Kidney (tissue), 13 donors: ENCODE measurements at regions not wholly inside any gene's neighbourhood (a gene's known extent, or its start where the extent isn't known, plus 50 kb on each side); places are given as distances from the start of the nearest gene placed in this dataset.
"Not testable (repeated sequence)": the region's sequence is repeated elsewhere in the genome, so short reads cannot be mapped to it uniquely, and the experiment has no call there.

Experiments
- DNase-seq, 5 donors: peaks; one replicate each; pipeline ENCODE4 v3.0.0-alpha.2; 2013 to 2020
- FAIRE-seq: peaks from 2 replicates; lab custom pipeline; 2012; peaks lifted over from hg19 to GRCh38; lab: Jason Lieb, UNC
- H3K27ac ChIP-seq, 2 donors: one replicate each; pipeline ENCODE4 v1.7.0; 2013; ENCODE audit warnings: low read depth in 2 of 2, low read length in 2 of 2, inconsistent platforms in 1 of 2
- H3K27me3 ChIP-seq: one replicate; pipeline ENCODE4 v1.7.1; 2013; ENCODE audit warnings: low read length, inconsistent platforms; ENCODE audit not compliant: control insufficient read depth, insufficient read depth
- H3K36me3 ChIP-seq, 3 donors: one replicate each; pipeline versions ENCODE4 v1.7.0 to v1.7.1; 2013; ENCODE audit warnings: low read length in 3 of 3, control low read depth in 1 of 3, inconsistent platforms in 1 of 3; ENCODE audit not compliant: insufficient read depth in 3 of 3, control insufficient read depth in 2 of 3
- H3K4me1 ChIP-seq, 3 donors: one replicate each; pipeline versions ENCODE4 v1.7.0 to v1.7.1; 2013; ENCODE audit warnings: low read length in 3 of 3, inconsistent platforms in 1 of 3, low read depth in 1 of 3; ENCODE audit not compliant: control insufficient read depth in 2 of 3, insufficient read depth in 2 of 3
- H3K4me3 ChIP-seq, 3 donors: one replicate each; pipeline versions ENCODE4 v1.7.0 to v1.8.1; 2013; ENCODE audit warnings: low read length in 3 of 3, control low read depth in 1 of 3, inconsistent platforms in 1 of 3
- H3K9ac ChIP-seq, 3 donors: one replicate each; pipeline versions ENCODE4 v1.7.0 to v1.7.1; 2013; ENCODE audit warnings: low read length in 3 of 3, control low read depth in 1 of 3, inconsistent platforms in 1 of 3
- H3K9me3 ChIP-seq, 3 donors: one replicate each; pipeline versions ENCODE4 v1.7.0 to v1.7.1; 2013; ENCODE audit warnings: low read length in 3 of 3, control low read depth in 1 of 3, inconsistent platforms in 1 of 3; ENCODE audit not compliant: control insufficient read depth in 2 of 3, insufficient read depth in 1 of 3
- CTCF ChIP-seq: IDR thresholded peaks from 3 replicates; pipeline ENCODE4 v1.5.1; 2012; ENCODE audit warnings: mild to moderate bottlenecking, moderate library complexity, borderline replicate concordance; ENCODE audit not compliant: insufficient read depth; ENCODE audit errors: extremely low read depth
- intact Hi-C: fragments of 100-400 bp; cut with DNase I; formaldehyde crosslinking; loops from one replicate; pipeline ENCODE4 v1.11.1; 2022
- donor health status: control.
- donor health status: control.
- donor health status: control.
- donor health status: control.
- donor health status: control.
- donor health status: DM: yes; HTN: yes; CAD: no.
- donor health status: Normal renal cell carcinoma (clear cell type).

GRCh38 chr10:45548068-45548467 is 124.5 kb downstream of the ZFAND4 start:
- Histone ChIP-seq H3K27ac (no peak overlapping the region), H3K9ac (no peak overlapping the region), H3K9me3 (no peaks in the 10 kb centered on the region), H3K27me3 (no peaks in the 10 kb centered on the region), H3K4me1 (no peaks in the 10 kb centered on the region), H3K4me3 (no peak overlapping the region), H3K36me3 (no peaks in the 10 kb centered on the region)
- DNase-seq (no peak), FAIRE-seq (no peak)
- intact Hi-C loops, result no loop called here
- no peak for TF ChIP-seq CTCF

GRCh38 chr10:45547207-45547606 is 125.4 kb downstream of the ZFAND4 start:
- H3K27ac ChIP-seq, result no peak overlapping the region
- TF ChIP-seq CTCF, result no peak
- DNase-seq (no peak), FAIRE-seq (no peak)
- H3K9ac ChIP-seq, result no peak overlapping the region
- no peaks in the 10 kb centered on the region for H3K27me3 ChIP-seq
- H3K36me3 ChIP-seq, result no peaks in the 10 kb centered on the region
- no peak overlapping the region for H3K4me3 ChIP-seq
- no peaks in the 10 kb centered on the region for H3K9me3 ChIP-seq
- no peaks in the 10 kb centered on the region for H3K4me1 ChIP-seq
- intact Hi-C loops, result no loop called here

GRCh38 chr10:45545150-45545549 is 127.4 kb downstream of the ZFAND4 start:
- intact Hi-C loops, result no loop called here
- Histone ChIP-seq H3K4me1 (no peaks in the 10 kb centered on the region), H3K27me3 (no peaks in the 10 kb centered on the region), H3K9ac (no peak overlapping the region), H3K27ac (no peak overlapping the region), H3K9me3 (no peaks in the 10 kb centered on the region), H3K36me3 (no peaks in the 10 kb centered on the region), H3K4me3 (no peak overlapping the region)
- FAIRE-seq (no peak), DNase-seq (no peak)
- TF ChIP-seq CTCF, result no peak

GRCh38 chr10:45544191-45544590 is 128.4 kb downstream of the ZFAND4 start:
- no peak for FAIRE-seq
- no peak for DNase-seq
- Histone ChIP-seq H3K27ac (no peak overlapping the region), H3K4me3 (no peak overlapping the region), H3K9me3 (no peaks in the 10 kb centered on the region), H3K27me3 (no peaks in the 10 kb centered on the region), H3K36me3 (no peaks in the 10 kb centered on the region), H3K9ac (no peak overlapping the region), H3K4me1 (no peaks in the 10 kb centered on the region)
- no peak for TF ChIP-seq CTCF
- intact Hi-C loops, result no loop called here

- FAIRE-seq, H3K36me3 ChIP-seq, intact Hi-C loops, H3K27ac ChIP-seq, H3K4me1 ChIP-seq, H3K9me3 ChIP-seq, H3K4me3 ChIP-seq, H3K27me3 ChIP-seq, DNase-seq, H3K9ac ChIP-seq: not testable (repeated sequence)
Measured at GRCh38 chr10:45541032-45541431, 131.5 kb downstream of the ZFAND4 start.

- H3K4me3 ChIP-seq, H3K27ac ChIP-seq, intact Hi-C loops, H3K27me3 ChIP-seq, H3K9ac ChIP-seq, DNase-seq, H3K36me3 ChIP-seq, H3K4me1 ChIP-seq, FAIRE-seq, H3K9me3 ChIP-seq: not testable (repeated sequence)
Measured at GRCh38 chr10:45540589-45540988, 132.0 kb downstream of the ZFAND4 start.
